Naive thymus-derived CD4-positive, alpha-beta T cell (primary cell): ENCODE measurements at regions not wholly inside any gene's neighbourhood (a gene's known extent, or its start where the extent isn't known, plus 50 kb on each side); places are given as distances from the start of the nearest gene placed in this dataset.

Source experiments
- ATAC-seq: fragments of 150-1000 bp; cut with Tn5 transposase; 2 replicates; pipeline ENCODE4 v1.10.0; 2021; ENCODE audit warnings: mild to moderate bottlenecking, moderate library complexity
- CTCF ChIA-PET: fragments of 350-600 bp; sonication (Branson Sonifier 250); formaldehyde crosslinking; loops from one replicate; lab custom pipeline; 2021; ENCODE audit warnings: antibody characterized with exemption; lab: Charles Lee
- POLR2A ChIA-PET: fragments of 350-600 bp; sonication (Branson Sonifier 250); formaldehyde crosslinking; loops from one replicate; lab custom pipeline; 2021; ENCODE audit warnings: antibody characterized with exemption, inconsistent platforms; lab: Charles Lee
- DNase-seq, 9 donors: peaks; one replicate each; pipeline versions ENCODE4 v3.0.0 to v3.0.0-alpha.2; 2020 to 2022; ENCODE audit warnings: mixed read lengths in 1 of 9
- H3K27ac ChIP-seq: one replicate; pipeline ENCODE4 v1.7.0; 2013; ENCODE audit warnings: mild to moderate bottlenecking, low read depth, low read length, moderate library complexity
- H3K27me3 ChIP-seq, 2 donors: one replicate each; pipeline ENCODE4 v1.7.0; 2013; ENCODE audit warnings: low read length in 2 of 2, mild to moderate bottlenecking in 2 of 2, moderate library complexity in 2 of 2; ENCODE audit not compliant: control insufficient read depth in 2 of 2, insufficient read depth in 2 of 2
- H3K36me3 ChIP-seq, 3 experiments: 1 replicate in 2 of 3; 2 replicates in 1 of 3; pipeline ENCODE4 v1.7.0; 2013; ENCODE audit warnings: low read length in 3 of 3, mild to moderate bottlenecking in 3 of 3, moderate library complexity in 1 of 3; ENCODE audit not compliant: insufficient read depth in 3 of 3, control insufficient read depth in 2 of 3
- H3K4me1 ChIP-seq, 2 donors: one replicate each; pipeline ENCODE4 v1.7.0; 2013; ENCODE audit warnings: low read length in 2 of 2, mild to moderate bottlenecking in 2 of 2, moderate library complexity in 1 of 2; ENCODE audit not compliant: control insufficient read depth in 2 of 2, insufficient read depth in 2 of 2
- H3K4me3 ChIP-seq: 2 replicates; pipeline ENCODE4 v1.7.0; 2013; ENCODE audit warnings: mild to moderate bottlenecking, low read length
- H3K9me3 ChIP-seq, 3 experiments: 1 replicate in 2 of 3; 2 replicates in 1 of 3; pipeline ENCODE4 v1.7.0; 2013; ENCODE audit warnings: low read length in 3 of 3; ENCODE audit not compliant: control insufficient read depth in 2 of 3
- H3K27ac Mint-ChIP-seq, 9 donors: one replicate each; pipeline ENCODE4 v1.8.0; 2020 to 2022; ENCODE audit warnings: mixed read lengths in 9 of 9, mild to moderate bottlenecking in 8 of 9, moderate library complexity in 5 of 9, inconsistent platforms in 2 of 9
- H3K27me3 Mint-ChIP-seq, 5 donors: one replicate each; pipeline ENCODE4 v1.8.0; 2021 to 2022; ENCODE audit warnings: mixed read lengths in 5 of 5, mild to moderate bottlenecking in 1 of 5
- H3K36me3 Mint-ChIP-seq, 5 donors: one replicate each; pipeline ENCODE4 v1.8.0; 2020 to 2022; ENCODE audit warnings: mixed read lengths in 5 of 5, mild to moderate bottlenecking in 3 of 5, inconsistent platforms in 1 of 5
- H3K4me1 Mint-ChIP-seq, 7 donors: one replicate each; pipeline ENCODE4 v1.8.0; 2020 to 2022; ENCODE audit warnings: mixed read lengths in 7 of 7, mild to moderate bottlenecking in 3 of 7, inconsistent platforms in 1 of 7
- H3K4me3 Mint-ChIP-seq, 10 donors: one replicate each; pipeline ENCODE4 v1.8.0; 2020 to 2022; ENCODE audit warnings: mild to moderate bottlenecking in 10 of 10, mixed read lengths in 10 of 10, moderate library complexity in 6 of 10, inconsistent platforms in 2 of 10
- H3K9me3 Mint-ChIP-seq, 11 donors: one replicate each; pipeline ENCODE4 v1.8.0; 2020 to 2022; ENCODE audit warnings: mixed read lengths in 11 of 11, mild to moderate bottlenecking in 4 of 11, inconsistent platforms in 1 of 11, moderate library complexity in 1 of 11
- intact Hi-C, 2 donors: fragments of 100-400 bp; cut with micrococcal nuclease; formaldehyde crosslinking; loops; one replicate each; pipeline ENCODE4 v1.15.1; 2023

GRCh38 chr6:140062043-140063020 lies 687.9 kb upstream of the CITED2 start:
- Histone ChIP-seq H3K36me3 (no peaks in the 10 kb centered on the region), H3K9me3 (no peaks in the 10 kb centered on the region), H3K27me3 (no peaks in the 10 kb centered on the region), H3K27ac (no peak overlapping the region), H3K4me3 (no peak overlapping the region), H3K4me1 (no peaks in the 10 kb centered on the region)
- ChIA-PET CTCF (no interaction called here), POLR2A (no interaction called here)
- H3K36me3 Mint-ChIP-seq: no peaks in the 10 kb centered on the region
- peaks cover 0 to 3% (median 0%) of the 10 kb centered on the region in 11 donors for H3K9me3 Mint-ChIP-seq
- intact Hi-C loops: no loop called here
- no peaks in the 10 kb centered on the region for H3K4me1 Mint-ChIP-seq
- H3K4me3 Mint-ChIP-seq: no peak overlapping the region
- DNase-seq (no peak), ATAC-seq (no peak)
- peaks cover 0 to 15% (median 10%) of the 10 kb centered on the region in 5 donors for H3K27me3 Mint-ChIP-seq
- no peak overlapping the region for H3K27ac Mint-ChIP-seq

- CTCF ChIA-PET: no interaction called here
Measured at GRCh38 chr6:140061110-140062042, 686.9 kb upstream of the CITED2 start.

GRCh38 chr6:140059947-140060346 lies 685.5 kb upstream of the CITED2 start:
- Mint-ChIP-seq H3K4me1 (no peaks in the 10 kb centered on the region), H3K27me3 (peaks cover 3 to 21% (median 10%) of the 10 kb centered on the region in 5 donors), H3K4me3 (no peak overlapping the region), H3K36me3 (no peaks in the 10 kb centered on the region), H3K27ac (no peak overlapping the region), H3K9me3 (peaks cover 0 to 3% (median 0%) of the 10 kb centered on the region in 11 donors)
- Histone ChIP-seq H3K27ac (no peak overlapping the region), H3K9me3 (no peaks in the 10 kb centered on the region), H3K27me3 (no peaks in the 10 kb centered on the region), H3K36me3 (no peaks in the 10 kb centered on the region), H3K4me3 (no peak overlapping the region), H3K4me1 (no peaks in the 10 kb centered on the region)
- ChIA-PET CTCF (no interaction called here), POLR2A (no interaction called here)
- ATAC-seq: no peak
- no peak for DNase-seq
- intact Hi-C loops: no loop called here

More at GRCh38 chr6:140061110-140062042, 686.9 kb upstream of the CITED2 start:
- Mint-ChIP-seq H3K9me3 (peaks cover 0 to 3% (median 0%) of the 10 kb centered on the region in 11 donors), H3K27me3 (peaks cover 3 to 21% (median 10%) of the 10 kb centered on the region in 5 donors), H3K4me1 (no peaks in the 10 kb centered on the region), H3K27ac (no peak overlapping the region), H3K36me3 (no peaks in the 10 kb centered on the region), H3K4me3 (no peak overlapping the region)
- Histone ChIP-seq H3K9me3 (no peaks in the 10 kb centered on the region), H3K4me3 (no peak overlapping the region), H3K27me3 (no peaks in the 10 kb centered on the region), H3K36me3 (no peaks in the 10 kb centered on the region), H3K27ac (no peak overlapping the region), H3K4me1 (no peaks in the 10 kb centered on the region)
- ATAC-seq (no peak), DNase-seq (no peak)
- POLR2A ChIA-PET: interaction anchor here (0.5 kb wide), 1 partner anchor 1712 kb away, joined by 3 read pairs; no protein-coding TSS in a partner anchor
- intact Hi-C loops: no loop called here

DNA sequence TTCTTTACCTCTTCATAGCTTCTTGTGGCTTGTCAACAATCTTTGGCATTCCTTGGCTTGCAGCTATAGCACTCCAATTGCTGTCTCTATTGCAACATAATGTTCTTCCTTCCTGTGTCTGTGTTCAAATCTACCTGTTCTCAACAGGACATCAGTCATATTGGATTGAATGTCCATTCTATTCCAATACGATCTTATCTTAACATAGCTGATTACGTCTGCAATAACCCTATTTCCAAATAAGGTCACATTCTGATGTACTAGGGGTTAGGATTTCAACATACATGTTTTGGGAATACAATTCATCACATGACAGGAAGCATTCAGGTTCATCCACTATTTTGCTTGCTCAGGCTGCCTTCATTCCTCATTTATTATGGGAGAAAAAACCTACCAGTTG lies 684.4 kb upstream of the CITED2 start:
- H3K4me1 ChIP-seq: no peaks in the 10 kb centered on the region
- no peaks in the 10 kb centered on the region for H3K9me3 ChIP-seq
- H3K4me3 ChIP-seq: no peak overlapping the region
- H3K9me3 Mint-ChIP-seq: peaks cover 0 to 3% (median 0%) of the 10 kb centered on the region in 11 donors
- no peaks in the 10 kb centered on the region for H3K36me3 ChIP-seq
- ChIA-PET POLR2A (no interaction called here), CTCF (no interaction called here)
- no peaks in the 10 kb centered on the region for H3K4me1 Mint-ChIP-seq
- no peaks in the 10 kb centered on the region for H3K27me3 ChIP-seq
- intact Hi-C loops: no loop called here
- no peak overlapping the region for H3K27ac ChIP-seq
- H3K4me3 Mint-ChIP-seq: no peak overlapping the region
- DNase-seq: no peak
- H3K27ac Mint-ChIP-seq: no peak overlapping the region
- ATAC-seq: no peak
- H3K36me3 Mint-ChIP-seq: no peaks in the 10 kb centered on the region
- H3K27me3 Mint-ChIP-seq: peaks cover 3 to 21% (median 10%) of the 10 kb centered on the region in 5 donors

- no peak overlapping the region for H3K27ac Mint-ChIP-seq
- no peak overlapping the region for H3K4me3 Mint-ChIP-seq
- H3K27ac ChIP-seq: no peak overlapping the region
- no peak overlapping the region for H3K4me3 ChIP-seq
- CTCF ChIA-PET: no interaction called here
- H3K4me1 Mint-ChIP-seq: no peaks in the 10 kb centered on the region
- no peaks in the 10 kb centered on the region for H3K36me3 ChIP-seq
- no peak for DNase-seq
- intact Hi-C loops: no loop called here
- POLR2A ChIA-PET: no interaction called here
- H3K9me3 ChIP-seq: no peaks in the 10 kb centered on the region
- ATAC-seq: no peak
- H3K36me3 Mint-ChIP-seq: no peaks in the 10 kb centered on the region
- no peaks in the 10 kb centered on the region for H3K27me3 ChIP-seq
- no peaks in the 10 kb centered on the region for H3K4me1 ChIP-seq
- H3K27me3 Mint-ChIP-seq: peaks cover 0 to 42% (median 25%) of the 10 kb centered on the region in 5 donors
- H3K9me3 Mint-ChIP-seq: no peaks in the 10 kb centered on the region
Measured at GRCh38 chr6:140052736-140053729, 678.6 kb upstream of the CITED2 start.
